ENCODE measurements at regions not wholly inside any gene's neighbourhood (a gene's known extent, or its start where the extent isn't known, plus 50 kb on each side); places are given as distances from the start of the nearest gene placed in this dataset.

DNA sequence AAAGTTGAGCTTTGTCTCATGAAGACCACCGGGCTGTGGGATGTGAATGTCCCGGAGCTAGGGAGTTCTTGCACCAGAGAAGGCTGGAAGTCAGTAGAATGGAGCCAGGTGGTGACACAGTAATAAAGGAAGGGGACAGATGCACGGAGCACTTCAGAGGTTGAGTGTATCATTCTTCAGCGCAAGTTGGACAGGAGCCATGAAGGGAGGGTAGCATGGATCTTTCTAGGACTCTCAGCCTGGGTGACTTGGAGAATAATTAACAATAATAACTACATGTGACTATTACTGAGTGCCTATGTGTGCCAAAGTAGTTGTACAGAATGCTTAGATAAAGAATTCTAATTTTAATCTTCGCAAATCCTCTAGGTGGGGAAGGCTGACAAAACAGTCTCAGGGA is 258.7 kb upstream of the AJAP1 start:
- DNase-seq = no peak

DNA sequence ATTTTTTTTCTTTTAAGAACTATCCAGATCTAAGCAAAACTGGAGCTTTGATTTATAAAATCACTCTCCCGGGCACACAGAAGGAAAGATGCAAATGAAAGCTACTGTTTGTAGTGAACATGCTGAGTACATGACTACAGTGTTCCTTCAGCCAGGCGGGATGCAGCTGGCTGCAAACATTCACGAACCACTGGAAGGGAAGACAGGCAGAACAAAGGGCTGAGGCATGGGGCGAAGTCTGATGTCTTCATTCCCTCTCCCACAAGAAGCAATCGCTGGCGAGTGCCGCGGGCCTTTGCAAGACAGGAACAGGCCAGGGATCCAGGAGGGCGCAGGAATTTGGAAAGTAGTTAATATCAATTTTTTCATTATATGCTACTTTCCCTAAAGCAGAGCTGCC is 257.9 kb upstream of the AJAP1 start:
- no peak for DNase-seq

DNA sequence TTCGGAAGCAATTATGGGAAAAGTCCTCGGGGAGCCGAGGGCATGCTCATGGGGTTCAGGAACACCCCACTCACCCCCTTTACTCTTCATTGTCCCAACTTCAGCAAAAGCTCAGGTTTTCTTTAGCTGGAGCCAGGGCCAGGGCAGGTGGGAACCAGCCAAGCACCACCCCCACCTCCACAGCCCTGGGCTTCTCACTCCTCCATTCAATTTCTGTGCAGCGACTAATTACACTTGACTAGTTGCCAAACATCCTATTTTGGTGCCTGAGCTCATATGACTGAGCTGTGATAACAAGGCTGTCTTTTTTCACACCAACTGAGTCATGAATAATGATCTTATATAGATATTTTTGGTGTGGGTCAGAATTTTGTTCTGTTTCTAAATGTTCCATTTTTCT is 257.2 kb upstream of the AJAP1 start:
- DNase-seq = no peak

DNA sequence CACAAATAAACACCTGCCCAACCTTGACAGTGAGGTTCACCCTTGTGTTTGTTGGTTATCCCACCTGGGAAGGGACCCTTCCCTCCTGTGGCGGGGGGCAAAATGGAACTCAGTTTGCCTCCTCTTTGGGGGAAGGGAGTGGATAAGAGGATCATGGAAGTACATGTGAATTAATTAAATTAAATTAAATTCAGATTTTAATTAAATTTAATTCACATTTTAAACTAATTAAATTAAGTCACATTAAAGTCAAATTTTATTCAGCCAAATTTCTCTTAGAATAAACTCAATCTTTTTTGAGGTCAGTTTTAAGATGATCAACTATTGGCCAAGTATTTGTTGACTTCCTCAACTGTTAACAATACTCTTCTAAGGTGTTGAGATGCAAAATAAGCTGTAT is 252.4 kb upstream of the AJAP1 start:
- no peak for DNase-seq

DNA sequence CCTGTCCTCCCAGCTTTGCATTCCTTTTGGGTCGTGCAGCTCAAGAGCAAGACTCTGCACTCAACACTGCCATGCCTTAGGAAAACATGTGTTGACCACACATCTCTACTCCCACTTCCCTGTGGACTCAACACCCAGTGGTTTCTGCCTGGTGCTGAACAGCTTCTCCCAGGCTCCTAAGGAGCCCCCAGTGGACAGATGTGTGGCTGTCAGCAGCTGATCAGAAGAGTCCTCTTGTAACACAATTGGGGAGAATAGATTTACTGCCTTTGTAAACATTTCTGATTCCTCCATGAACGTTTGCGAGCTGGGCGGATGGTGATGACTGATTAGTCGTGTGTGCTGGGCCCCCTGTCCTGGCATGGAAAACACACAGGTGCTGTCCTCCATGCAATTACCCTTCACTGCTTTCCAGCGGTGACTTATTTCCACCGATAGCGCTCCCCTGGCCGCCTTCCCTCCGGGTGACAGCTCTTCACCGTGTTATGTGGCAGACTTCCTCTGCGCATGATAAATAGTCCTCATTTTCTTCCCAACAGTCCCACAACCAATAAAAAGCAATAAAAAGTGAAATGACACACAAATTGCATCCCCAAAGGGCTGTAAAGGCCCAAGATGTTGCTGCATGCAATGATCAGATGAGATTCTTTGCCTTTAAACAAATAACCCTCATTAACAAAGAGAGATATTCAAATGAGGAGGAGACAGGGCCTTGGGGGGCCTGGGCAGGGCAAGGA is 249.4 kb upstream of the AJAP1 start:
- DNase-seq = no peak

DNA sequence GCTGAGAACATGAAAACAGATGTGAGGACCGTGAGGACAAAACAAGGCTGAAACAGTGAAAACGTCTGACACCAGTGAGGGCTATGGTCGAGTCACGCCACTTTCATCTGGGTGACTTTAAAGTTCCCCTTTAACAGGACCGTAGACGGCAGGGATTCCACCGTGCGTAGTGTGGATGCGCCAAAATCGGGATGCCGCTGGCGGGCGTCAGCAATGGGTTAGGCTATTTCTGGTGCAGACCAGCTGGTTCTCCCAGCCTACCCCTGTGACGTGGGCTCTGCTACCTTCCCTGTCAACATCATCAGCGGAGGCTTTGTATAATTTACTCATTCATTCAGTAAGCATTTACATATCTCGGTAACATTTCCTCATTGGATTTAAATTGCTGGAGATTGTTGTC is 246.6 kb upstream of the AJAP1 start:
- DNase-seq = no peak

DNA sequence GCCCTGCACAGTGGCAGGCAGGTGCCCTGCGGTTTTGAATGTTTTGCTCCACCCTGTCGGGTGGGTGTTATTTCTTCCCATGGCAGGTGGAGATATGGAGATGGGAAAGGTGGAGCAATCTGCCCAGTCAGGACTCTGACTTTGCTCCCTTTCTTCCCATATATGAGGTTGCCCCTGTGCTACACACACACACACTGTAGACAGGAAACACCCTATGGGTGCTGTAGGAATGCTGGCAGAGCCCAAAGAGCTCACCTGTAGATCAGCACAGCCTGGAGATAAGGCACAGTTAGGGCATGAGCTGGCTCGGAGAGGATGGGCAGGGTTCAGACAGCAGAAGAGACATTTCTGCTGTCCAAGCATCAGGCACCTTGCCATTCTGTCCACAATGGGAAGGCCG is 246.0 kb upstream of the AJAP1 start:
- no peak for DNase-seq

DNA sequence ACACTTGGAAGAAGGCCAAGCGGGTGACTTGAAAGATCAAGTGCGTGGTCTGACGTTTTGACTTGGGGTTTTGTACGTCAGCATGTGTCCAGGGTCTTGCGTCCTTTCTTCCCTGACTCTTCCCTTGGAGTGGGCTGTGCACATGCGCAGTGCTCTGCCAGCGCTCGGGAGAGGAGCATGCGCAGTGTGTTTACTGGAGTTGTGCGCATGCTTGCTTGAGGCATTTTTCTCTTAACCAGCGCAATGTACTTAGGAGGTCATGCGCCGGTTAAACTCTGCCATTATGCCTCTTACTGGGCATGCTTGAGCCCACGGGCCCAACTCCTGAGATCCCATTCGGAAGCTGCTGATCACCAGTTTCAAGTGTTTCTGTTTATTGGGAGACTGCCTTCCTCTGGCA is 242.5 kb upstream of the AJAP1 start:
- no peak for DNase-seq

DNA sequence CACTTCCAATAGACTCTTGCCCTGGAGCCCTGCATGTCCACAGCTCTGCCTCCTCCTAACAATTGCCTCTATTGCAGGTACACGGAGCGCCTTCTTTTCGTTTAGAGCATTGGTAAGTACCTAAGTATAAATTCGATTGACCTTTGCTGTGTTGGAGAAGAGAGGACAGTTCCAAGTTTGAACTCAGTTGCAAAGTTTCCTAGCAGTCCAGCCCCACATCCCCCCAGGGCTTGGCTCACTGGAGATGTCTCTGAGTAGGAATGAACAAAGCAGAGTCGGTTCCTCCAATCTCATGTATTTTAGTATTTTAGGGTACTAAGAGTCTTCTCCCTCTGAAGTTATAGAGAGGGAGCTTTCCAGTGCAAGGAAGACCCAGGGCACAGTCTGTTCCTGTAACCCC is 238.9 kb upstream of the AJAP1 start:
- DNase-seq = no peak

DNA sequence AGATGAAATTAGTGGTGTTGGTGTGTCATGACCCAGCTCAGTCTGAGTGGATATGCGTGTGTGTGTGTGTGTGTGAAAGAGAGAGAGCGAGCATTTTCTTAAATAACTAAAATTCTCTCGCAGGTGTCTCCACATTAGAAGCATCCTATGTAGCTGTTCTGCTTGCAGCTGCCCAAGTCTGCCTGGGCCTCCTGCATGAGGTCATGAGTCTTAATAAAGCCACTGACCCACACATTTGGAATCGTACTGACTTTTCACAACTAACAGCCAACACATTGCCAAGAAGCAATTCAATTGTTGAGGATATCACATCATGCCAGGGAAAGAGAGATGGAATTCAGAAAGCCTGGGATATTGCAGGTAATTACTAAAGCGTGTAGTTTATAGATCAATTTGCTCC is 238.2 kb upstream of the AJAP1 start:
- DNase-seq = no peak

DNA sequence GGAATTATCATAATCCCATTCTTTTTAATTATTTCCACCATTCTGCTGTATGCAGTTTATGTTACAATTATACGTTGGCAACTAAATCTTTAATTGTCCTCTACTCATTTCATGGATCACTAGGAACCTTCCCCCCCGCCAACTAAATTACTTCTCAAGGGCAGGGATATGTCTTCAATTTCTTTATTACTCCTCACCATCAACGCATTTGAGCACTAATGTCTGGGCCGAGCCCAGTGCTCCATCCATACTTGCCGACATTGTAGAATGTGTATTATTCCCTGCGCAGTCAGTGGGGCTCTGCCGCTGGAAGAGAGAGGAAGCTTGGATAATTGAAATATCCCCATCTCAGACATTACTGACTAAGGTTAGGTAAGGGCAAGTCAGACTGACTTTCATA is 236.4 kb upstream of the AJAP1 start:
- DNase-seq = no peak

DNA sequence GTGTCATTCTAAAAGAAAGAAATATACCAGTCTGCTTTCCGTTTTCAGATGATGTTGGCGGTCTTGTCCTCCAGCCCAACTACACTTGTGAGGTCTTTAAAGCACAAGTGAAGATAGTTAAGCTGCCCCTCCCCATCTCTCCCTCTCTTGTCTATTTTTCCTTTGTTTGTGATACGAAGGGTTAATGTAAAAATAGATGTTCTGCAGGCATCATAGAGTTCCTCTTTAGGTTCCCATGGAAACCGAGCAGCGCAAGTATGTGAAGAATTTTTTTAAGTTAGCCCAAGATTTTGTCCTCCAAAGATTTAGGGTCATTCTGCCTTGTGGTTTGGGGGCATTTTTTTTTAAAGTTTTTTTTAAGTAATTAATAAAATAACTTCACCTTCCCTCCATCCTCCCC is 232.4 kb upstream of the AJAP1 start:
- no peak for DNase-seq

DNA sequence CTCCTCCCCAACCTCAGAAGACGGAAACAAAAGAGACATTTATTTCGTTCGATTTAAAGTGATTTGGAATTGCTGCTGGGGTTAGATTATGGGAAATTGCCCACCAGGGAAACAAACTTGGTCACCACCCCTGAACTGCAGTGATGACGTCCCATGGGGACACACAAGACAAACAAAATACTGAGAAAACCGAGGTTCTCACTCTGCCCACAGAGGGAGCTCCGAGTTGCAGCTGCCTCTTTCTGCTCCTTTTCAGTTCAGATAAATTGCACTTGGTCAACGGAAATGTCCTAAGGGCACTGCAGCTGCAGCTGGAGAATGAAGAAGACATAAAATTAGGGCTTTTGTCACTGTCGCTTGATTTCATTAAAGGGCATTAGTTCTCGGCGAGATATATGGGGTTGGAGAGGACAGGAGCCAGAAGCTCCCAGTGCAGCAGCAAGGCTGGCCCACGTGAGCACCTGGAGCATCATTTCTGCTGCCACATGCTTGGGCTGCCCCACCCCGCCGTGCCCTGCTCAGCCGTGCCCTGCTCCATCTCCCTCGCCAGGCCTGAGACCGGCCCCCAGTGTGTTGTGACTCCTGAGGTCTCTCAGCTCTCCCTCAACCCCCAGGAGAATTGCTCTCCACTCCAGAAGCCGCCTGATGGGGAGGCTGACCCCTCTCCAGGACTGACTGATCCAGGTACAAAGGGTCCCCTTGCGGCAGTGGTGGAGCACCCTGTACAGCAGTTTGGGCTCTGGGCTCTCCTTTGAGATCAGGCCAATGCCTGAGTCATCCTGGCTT is 231.7 kb upstream of the AJAP1 start:
- no peak for DNase-seq

DNA sequence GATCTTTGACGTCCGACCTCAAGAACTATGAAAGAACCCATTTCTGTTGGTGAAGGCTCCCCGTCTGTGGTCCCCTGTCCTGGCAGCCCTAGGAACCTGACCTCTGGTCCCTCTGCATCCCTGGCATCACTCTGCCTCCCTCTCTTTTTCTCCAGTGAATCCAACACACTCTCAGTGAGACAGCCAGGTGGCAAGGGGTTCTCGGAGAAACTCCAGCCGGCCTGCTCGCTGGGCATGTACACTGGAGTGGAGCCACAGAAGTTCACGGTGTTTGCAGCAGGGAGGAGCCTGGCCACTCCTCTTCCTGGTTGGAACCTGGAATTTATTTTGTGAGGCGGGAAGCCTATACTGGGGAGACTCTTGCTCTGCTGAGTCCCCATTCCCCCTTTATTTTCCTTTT is 230.2 kb upstream of the AJAP1 start:
- no peak for DNase-seq

DNA sequence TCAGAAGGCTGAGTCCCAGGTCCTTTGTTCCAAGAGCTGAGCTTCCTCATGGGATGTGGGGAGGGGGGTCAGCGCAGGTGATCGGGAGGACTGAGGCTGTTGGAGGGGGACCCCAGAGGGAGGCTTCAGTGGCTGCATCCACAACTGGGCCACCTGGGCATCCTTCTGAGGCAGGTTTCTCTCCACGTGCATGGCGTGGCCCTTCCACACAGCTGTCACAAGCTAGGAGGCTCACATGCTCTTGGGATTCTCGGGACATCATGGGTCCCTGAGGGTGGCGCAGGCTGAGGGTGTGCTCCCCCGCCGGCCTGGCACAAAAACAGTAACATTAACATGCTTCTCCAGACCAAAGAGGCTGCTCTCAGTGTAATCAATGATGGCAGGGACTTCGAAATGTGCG is 229.6 kb upstream of the AJAP1 start:
- no peak for DNase-seq

DNA sequence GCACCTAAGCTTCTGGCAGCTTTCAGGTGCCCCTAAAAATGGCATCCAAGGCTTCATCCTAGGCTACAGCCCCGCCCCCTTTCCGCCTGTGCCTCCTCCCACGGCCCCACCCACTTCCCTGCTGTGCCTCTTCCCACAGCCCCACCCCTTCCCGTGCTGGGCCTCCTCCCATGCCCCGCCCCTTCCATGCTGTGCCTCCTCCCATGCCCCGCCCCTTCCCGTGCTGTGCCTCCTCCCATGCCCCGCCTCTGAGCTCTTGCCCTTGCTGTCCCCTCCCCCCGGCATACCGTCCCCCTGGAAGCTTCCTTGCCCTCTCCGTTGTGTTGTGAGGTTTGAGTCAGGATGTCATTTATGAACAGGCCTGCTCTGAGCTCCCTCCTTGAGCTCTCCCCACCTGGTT is 228.5 kb upstream of the AJAP1 start:
- no peak for DNase-seq

DNA sequence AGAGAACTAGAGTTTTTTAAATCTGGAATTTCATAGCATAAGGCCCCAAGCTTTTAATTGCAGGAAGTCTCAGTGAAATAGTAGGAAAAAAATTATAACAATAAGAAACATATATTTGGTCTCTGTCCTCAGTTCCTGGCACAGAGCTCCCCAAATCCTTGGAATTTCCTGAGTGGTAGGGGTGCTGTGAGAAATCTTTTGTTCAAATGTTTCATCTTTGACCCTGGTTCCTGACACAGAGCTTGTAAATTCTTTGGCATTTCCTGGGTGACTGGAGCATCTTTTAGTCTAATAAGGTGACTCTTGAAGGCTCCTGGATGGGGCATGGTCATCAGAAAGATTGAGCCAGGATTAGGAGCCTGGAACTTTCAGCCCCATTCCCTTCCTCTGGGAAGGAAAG is 225.7 kb upstream of the AJAP1 start:
- DNase-seq = no peak

DNA sequence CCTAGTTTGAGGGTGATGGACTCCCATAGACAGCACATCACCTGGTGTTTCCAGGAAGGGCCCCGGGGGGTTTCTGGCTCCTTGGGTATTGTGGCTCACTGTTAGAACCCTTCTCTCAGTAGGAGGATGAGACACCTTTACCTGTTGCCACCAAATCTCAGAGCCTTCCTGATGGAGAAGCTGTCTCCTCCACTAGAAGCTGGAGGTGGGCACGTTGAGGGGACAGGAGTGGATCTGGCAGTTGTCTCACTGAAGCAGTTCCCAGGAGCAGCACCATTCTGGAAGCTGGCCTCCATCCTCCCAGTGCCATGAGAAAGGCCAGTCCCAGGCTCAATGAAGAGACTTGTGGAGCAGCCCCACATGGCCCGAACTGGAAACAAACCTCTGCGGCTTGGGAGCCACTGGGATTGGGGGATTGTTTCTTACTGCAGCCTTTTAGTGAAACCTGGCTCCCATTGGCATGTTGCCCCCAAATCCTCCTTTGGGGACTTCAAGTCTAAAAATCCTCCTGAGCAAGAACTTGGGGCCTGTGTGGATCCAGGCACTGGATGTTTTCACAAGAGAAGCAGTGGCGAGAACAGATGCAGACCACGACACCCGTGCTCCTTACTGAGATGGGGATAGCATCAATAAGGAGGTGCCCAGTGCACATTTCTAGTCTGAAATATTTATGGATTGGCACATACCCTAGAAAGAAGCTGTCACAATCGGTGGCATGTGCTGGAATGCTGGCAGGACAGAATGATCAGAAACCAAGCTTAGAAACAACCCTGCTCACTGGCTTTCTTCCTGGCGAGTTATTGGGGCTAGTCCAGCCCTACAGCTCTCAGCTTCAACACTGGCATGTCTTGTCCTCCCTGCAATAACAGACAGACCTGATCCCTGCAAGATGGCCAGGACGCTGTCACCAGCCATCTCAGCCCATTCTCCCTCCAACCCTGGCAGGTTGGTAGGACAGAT is 223.7 kb upstream of the AJAP1 start:
- no peak for DNase-seq

DNA sequence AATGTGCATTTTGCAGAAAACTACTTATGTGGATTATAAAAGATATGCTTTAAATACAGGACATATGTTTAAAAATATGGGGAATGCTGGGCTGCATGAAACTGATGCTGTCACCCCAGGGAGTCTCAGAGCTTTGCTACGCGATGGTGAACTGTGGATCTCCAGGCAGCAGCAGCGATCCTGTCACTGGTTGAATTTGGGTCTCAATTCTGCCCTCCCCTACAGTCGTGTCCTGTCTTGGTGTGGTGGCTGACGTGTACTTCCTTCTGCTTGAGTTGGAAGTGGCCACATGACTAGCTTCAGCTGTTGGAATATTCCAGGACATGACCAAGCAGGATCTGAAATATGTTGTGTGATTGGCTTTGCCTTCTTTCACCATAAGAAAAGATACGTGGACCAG is 222.9 kb upstream of the AJAP1 start:
- DNase-seq = no peak

DNA sequence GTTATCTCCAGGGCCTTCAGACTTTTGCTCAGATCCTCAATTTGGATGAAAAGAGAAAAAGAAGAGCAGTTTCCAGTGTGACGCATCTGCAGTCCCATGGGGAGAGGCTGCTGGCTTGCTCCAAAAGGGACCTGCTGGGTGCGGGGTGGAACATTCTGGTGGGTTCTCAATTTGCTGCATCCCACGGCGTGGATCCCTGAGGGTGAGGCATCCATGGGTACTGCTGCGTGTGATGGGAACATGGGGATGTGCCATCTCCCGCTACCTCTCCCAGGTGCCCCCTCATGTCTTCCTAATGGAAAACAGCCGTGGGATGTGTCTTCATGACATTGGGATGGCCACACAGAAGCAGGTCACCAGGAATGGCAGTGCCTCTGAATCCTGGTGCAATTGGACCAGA is 221.3 kb upstream of the AJAP1 start:
- DNase-seq = no peak

DNA sequence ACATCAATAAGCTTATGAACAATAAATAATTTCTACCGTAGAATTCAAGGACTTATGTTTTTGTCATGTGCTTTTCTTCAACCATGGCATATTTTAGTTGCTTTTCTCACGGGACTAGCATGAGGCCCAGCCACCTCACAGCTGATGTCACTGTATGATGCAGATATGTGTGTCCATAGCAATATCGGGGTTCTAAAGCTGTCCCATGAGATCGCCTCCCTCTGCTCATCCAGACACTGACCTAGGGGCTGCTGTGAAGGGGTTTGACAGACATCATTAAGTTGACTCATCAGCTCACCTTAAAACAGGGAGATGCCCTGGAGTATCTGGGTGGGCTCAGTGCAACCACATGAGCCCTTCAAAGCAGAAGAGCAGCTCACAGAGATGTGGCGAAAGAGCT is 210.3 kb upstream of the AJAP1 start:
- no peak for DNase-seq

DNA sequence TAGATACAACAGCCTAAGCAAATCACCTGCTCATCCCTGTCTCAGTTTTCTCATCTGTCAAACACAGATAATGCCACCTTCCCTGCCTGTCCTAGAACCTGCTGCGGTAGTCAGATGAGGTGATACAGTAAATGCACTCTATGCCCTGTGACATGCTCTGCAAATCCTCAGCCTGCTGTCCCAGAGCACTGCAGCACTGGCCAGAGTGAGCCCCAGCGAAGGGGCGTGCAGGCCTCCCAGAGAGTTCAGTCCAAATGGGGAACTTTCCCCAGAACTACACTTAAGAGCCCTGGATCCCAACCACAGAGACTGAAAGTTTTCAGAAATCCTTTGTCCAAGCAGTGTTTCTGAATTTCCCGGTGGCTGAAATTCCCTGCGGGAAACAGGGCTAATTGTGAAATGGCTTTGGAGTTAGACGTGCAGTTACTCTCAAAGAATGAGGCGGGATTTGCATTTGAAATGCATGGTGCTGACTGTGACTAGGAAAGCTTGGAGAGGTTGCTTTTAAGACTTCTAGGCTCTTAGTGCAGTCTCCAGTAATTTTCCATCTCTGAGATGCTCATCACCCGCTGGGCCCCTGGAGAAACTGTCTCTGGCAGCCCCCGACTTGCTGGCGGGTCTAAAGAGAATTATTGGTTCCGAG is 206.5 kb upstream of the AJAP1 start:
- DNase-seq = no peak

DNA sequence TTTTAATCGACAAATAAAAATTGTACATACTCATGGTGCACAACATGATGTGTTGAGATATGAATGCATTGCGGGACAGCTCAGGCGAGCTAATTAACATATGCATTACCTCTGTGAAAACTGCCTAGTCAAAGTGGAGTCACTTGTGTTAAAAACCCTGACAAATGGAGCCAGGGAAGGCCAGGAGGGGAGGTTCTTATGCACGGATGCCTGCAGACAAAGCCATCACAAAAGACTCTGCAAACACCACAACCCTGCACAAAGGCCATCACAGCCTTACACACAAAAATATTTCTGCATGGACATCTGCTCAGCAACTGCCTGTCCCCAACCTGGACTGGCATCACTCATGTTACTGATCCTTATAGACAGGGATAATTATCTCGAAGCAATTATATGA is 204.4 kb upstream of the AJAP1 start:
- no peak for DNase-seq

All from suppressor macrophage treated with lipopolysaccharide for 1 hour (primary cell).